ENCODE measurements at regions not wholly inside any gene's neighbourhood (a gene's known extent, or its start where the extent isn't known, plus 50 kb on each side); places are given as distances from the start of the nearest gene placed in this dataset.

DNA sequence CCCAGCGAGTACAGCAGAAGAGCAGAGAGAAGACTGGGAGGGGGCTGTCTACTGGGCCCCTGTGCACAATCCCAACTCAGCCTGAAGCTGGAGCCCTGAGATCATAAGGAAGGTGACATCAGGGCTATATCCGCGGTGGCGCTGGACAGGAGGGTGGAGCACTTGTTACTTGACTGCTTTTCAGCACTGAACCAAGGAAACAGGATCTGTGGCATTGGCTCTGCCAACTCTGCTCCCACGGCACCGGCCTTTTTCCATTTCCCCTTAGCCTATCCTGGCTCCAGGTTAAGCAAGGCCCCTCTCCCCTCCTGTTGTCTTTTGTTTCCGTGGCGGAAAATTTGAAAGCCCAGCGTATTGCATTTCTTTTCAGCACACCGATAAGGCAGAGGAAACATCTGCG is 125.0 kb upstream of the IRX3 start:
- TF ChIP-seq, protein P1, sequence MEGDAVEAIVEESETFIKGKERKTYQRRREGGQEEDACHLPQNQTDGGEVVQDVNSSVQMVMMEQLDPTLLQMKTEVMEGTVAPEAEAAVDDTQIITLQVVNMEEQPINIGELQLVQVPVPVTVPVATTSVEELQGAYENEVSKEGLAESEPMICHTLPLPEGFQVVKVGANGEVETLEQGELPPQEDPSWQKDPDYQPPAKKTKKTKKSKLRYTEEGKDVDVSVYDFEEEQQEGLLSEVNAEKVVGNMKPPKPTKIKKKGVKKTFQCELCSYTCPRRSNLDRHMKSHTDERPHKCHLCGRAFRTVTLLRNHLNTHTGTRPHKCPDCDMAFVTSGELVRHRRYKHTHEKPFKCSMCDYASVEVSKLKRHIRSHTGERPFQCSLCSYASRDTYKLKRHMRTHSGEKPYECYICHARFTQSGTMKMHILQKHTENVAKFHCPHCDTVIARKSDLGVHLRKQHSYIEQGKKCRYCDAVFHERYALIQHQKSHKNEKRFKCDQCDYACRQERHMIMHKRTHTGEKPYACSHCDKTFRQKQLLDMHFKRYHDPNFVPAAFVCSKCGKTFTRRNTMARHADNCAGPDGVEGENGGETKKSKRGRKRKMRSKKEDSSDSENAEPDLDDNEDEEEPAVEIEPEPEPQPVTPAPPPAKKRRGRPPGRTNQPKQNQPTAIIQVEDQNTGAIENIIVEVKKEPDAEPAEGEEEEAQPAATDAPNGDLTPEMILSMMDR (IDR thresholded peaks at IDR 0.05) = no peak
- no peak for TF ChIP-seq POLR2A (IDR thresholded peaks at IDR 0.05; ENCODE audit: low read length)
- no peak for TF ChIP-seq PHF8 (IDR thresholded peaks at IDR 0.05; ENCODE audit: borderline replicate concordance, low read depth)
- no peak for TF ChIP-seq MYC (IDR thresholded peaks at IDR 0.05; ENCODE audit: borderline replicate concordance, low read length)
- TF ChIP-seq FOXS1 (CRISPR knock-in tag; IDR thresholded peaks at IDR 0.05) = no peak
- no peak for TF ChIP-seq RAD21 (conservative IDR thresholded peaks at IDR 0.05 in 1 of 2, IDR thresholded peaks at IDR 0.05 in 1 of 2)
- TF ChIP-seq, protein P2, sequence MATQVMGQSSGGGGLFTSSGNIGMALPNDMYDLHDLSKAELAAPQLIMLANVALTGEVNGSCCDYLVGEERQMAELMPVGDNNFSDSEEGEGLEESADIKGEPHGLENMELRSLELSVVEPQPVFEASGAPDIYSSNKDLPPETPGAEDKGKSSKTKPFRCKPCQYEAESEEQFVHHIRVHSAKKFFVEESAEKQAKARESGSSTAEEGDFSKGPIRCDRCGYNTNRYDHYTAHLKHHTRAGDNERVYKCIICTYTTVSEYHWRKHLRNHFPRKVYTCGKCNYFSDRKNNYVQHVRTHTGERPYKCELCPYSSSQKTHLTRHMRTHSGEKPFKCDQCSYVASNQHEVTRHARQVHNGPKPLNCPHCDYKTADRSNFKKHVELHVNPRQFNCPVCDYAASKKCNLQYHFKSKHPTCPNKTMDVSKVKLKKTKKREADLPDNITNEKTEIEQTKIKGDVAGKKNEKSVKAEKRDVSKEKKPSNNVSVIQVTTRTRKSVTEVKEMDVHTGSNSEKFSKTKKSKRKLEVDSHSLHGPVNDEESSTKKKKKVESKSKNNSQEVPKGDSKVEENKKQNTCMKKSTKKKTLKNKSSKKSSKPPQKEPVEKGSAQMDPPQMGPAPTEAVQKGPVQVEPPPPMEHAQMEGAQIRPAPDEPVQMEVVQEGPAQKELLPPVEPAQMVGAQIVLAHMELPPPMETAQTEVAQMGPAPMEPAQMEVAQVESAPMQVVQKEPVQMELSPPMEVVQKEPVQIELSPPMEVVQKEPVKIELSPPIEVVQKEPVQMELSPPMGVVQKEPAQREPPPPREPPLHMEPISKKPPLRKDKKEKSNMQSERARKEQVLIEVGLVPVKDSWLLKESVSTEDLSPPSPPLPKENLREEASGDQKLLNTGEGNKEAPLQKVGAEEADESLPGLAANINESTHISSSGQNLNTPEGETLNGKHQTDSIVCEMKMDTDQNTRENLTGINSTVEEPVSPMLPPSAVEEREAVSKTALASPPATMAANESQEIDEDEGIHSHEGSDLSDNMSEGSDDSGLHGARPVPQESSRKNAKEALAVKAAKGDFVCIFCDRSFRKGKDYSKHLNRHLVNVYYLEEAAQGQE (IDR thresholded peaks at IDR 0.05) = no peak
- TF ChIP-seq SREBF2 (IDR thresholded peaks at IDR 0.05) = no peak
- TF ChIP-seq, protein P3, sequence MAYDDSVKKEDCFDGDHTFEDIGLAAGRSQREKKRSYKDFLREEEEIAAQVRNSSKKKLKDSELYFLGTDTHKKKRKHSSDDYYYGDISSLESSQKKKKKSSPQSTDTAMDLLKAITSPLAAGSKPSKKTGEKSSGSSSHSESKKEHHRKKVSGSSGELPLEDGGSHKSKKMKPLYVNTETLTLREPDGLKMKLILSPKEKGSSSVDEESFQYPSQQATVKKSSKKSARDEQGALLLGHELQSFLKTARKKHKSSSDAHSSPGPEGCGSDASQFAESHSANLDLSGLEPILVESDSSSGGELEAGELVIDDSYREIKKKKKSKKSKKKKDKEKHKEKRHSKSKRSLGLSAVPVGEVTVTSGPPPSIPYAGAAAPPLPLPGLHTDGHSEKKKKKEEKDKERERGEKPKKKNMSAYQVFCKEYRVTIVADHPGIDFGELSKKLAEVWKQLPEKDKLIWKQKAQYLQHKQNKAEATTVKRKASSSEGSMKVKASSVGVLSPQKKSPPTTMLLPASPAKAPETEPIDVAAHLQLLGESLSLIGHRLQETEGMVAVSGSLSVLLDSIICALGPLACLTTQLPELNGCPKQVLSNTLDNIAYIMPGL (CRISPR knock-in tag; IDR thresholded peaks at IDR 0.05; ENCODE audit: borderline replicate concordance) = no peak
- TF ChIP-seq, protein P4, sequence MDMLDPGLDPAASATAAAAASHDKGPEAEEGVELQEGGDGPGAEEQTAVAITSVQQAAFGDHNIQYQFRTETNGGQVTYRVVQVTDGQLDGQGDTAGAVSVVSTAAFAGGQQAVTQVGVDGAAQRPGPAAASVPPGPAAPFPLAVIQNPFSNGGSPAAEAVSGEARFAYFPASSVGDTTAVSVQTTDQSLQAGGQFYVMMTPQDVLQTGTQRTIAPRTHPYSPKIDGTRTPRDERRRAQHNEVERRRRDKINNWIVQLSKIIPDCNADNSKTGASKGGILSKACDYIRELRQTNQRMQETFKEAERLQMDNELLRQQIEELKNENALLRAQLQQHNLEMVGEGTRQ (IDR thresholded peaks at IDR 0.05) = no peak

Data from A549 (cell line).